Activated CD8-positive, alpha-beta memory T cell treated with anti-CD3 and anti-CD28 coated beads, Interleukin-2, amount 10 ng/mL, durations not matched to agents 7 days and 5 days (primary cell): ENCODE measurements at regions not wholly inside any gene's neighbourhood (a gene's known extent, or its start where the extent isn't known, plus 50 kb on each side); places are given as distances from the start of the nearest gene placed in this dataset.

ENCODE experiments used
- ATAC-seq: fragments of 150-1000 bp; cut with Tn5 transposase; one replicate; pipeline ENCODE4 v1.10.0; 2021; ENCODE audit warnings: moderate library complexity
- CTCF ChIA-PET: fragments of 350-600 bp; sonication (Branson Sonifier 250); formaldehyde crosslinking; loops from one replicate; lab custom pipeline; 2021; ENCODE audit warnings: antibody characterized with exemption; lab: Charles Lee
- DNase-seq: peaks from one replicate; pipeline ENCODE4 v3.0.0-alpha.2; 2020
- H3K27ac Mint-ChIP-seq: one replicate; pipeline ENCODE4 v1.8.0; 2021; ENCODE audit warnings: mild to moderate bottlenecking, mixed read lengths
- H3K27me3 Mint-ChIP-seq: one replicate; pipeline ENCODE4 v1.8.0; 2021; ENCODE audit warnings: mixed read lengths
- H3K36me3 Mint-ChIP-seq: one replicate; pipeline ENCODE4 v1.8.0; 2021; ENCODE audit warnings: mild to moderate bottlenecking, mixed read lengths
- H3K4me1 Mint-ChIP-seq: one replicate; pipeline ENCODE4 v1.8.0; 2021; ENCODE audit warnings: mixed read lengths
- H3K4me3 Mint-ChIP-seq: one replicate; pipeline ENCODE4 v1.8.0; 2021; ENCODE audit warnings: mild to moderate bottlenecking, moderate library complexity, mixed read lengths
- H3K9me3 Mint-ChIP-seq: one replicate; pipeline ENCODE4 v1.8.0; 2022; ENCODE audit warnings: low read depth, mixed read lengths

- Mint-ChIP-seq H3K27ac (no peak overlapping the region), H3K9me3 (no peaks in the 10 kb centered on the region), H3K4me3 (no peak overlapping the region), H3K36me3 (peaks cover 3% of the 10 kb centered on the region), H3K27me3 (peaks cover 4% of the 10 kb centered on the region), H3K4me1 (peaks cover 28% of the 10 kb centered on the region)
- DNase-seq: no peak
- CTCF ChIA-PET: no interaction called here
- ATAC-seq: no peak
Measured at GRCh38 chr21:31449921-31450535, 106.0 kb upstream of the TIAM1 start.

- DNase-seq (no peak), ATAC-seq (no peak)
- Mint-ChIP-seq H3K36me3 (peaks cover 3% of the 10 kb centered on the region), H3K27ac (no peak overlapping the region), H3K4me1 (peaks cover 43% of the 10 kb centered on the region), H3K9me3 (no peaks in the 10 kb centered on the region), H3K4me3 (no peak overlapping the region), H3K27me3 (peaks cover 4% of the 10 kb centered on the region)
- CTCF ChIA-PET: no interaction called here
Measured at GRCh38 chr21:31448496-31448895, 104.4 kb upstream of the TIAM1 start.

- peaks cover 4% of the 10 kb centered on the region for H3K27me3 Mint-ChIP-seq
- CTCF ChIA-PET: interaction anchor here (1.5 kb wide), 1 partner anchor 104 kb away, joined by 5 read pairs; the partner anchor contains the start of gene TIAM1
- DNase-seq (no peak), ATAC-seq (no peak)
- H3K36me3 Mint-ChIP-seq: peaks cover 3% of the 10 kb centered on the region
- peak overlapping the region; percentile 90 for H3K27ac Mint-ChIP-seq
- H3K4me1 Mint-ChIP-seq: peaks cover 45% of the 10 kb centered on the region
- no peaks in the 10 kb centered on the region for H3K9me3 Mint-ChIP-seq
- no peak overlapping the region for H3K4me3 Mint-ChIP-seq
Measured at GRCh38 chr21:31447505-31447904, 103.4 kb upstream of the TIAM1 start.

- CTCF ChIA-PET: interaction anchor here (0.9 to 1.7 kb wide), 5 partner anchors 28 to 103 kb away, joined by 3 to 7 read pairs (median 3); partner anchors contain the start of gene TIAM1
- peak overlapping the region; percentile 90 for H3K27ac Mint-ChIP-seq
- peak overlapping the region; percentile 38 for H3K4me3 Mint-ChIP-seq
- H3K9me3 Mint-ChIP-seq: peaks cover 2% of the 10 kb centered on the region
- peaks cover 45% of the 10 kb centered on the region for H3K4me1 Mint-ChIP-seq
- peaks cover 6% of the 10 kb centered on the region for H3K36me3 Mint-ChIP-seq
- H3K27me3 Mint-ChIP-seq: peaks cover 6% of the 10 kb centered on the region
- ATAC-seq: peak; percentile 95
- peak; percentile 81 for DNase-seq
Measured at GRCh38 chr21:31446226-31446855, 102.3 kb upstream of the TIAM1 start.

GRCh38 chr21:31445137-31445536, 101.1 kb upstream of the TIAM1 start:
- CTCF ChIA-PET: no interaction called here
- DNase-seq: no peak
- H3K4me3 Mint-ChIP-seq: no peak overlapping the region
- H3K4me1 Mint-ChIP-seq: peaks cover 45% of the 10 kb centered on the region
- H3K27me3 Mint-ChIP-seq: peaks cover 6% of the 10 kb centered on the region
- peaks cover 14% of the 10 kb centered on the region for H3K36me3 Mint-ChIP-seq
- no peak for ATAC-seq
- peak overlapping the region; percentile 77 for H3K27ac Mint-ChIP-seq
- H3K9me3 Mint-ChIP-seq: peaks cover 10% of the 10 kb centered on the region

GRCh38 chr21:31443736-31444521, 99.9 kb upstream of the TIAM1 start:
- CTCF ChIA-PET: no interaction called here
- ATAC-seq (no peak), DNase-seq (peak; percentile 45)
- Mint-ChIP-seq H3K4me1 (peaks cover 45% of the 10 kb centered on the region), H3K4me3 (no peak overlapping the region), H3K36me3 (peaks cover 14% of the 10 kb centered on the region), H3K27ac (no peak overlapping the region), H3K27me3 (peaks cover 6% of the 10 kb centered on the region), H3K9me3 (peaks cover 11% of the 10 kb centered on the region)

- H3K4me3 Mint-ChIP-seq: no peak overlapping the region
Measured at GRCh38 chr21:31442339-31442738, 98.3 kb upstream of the TIAM1 start.

GRCh38 chr21:31429506-31429905, 85.4 kb upstream of the TIAM1 start:
- no peak overlapping the region for H3K4me3 Mint-ChIP-seq
- peaks cover 11% of the 10 kb centered on the region for H3K4me1 Mint-ChIP-seq
- CTCF ChIA-PET: no interaction called here
- ATAC-seq: no peak
- DNase-seq: no peak
- H3K27me3 Mint-ChIP-seq: peaks cover 2% of the 10 kb centered on the region
- no peaks in the 10 kb centered on the region for H3K9me3 Mint-ChIP-seq
- no peaks in the 10 kb centered on the region for H3K36me3 Mint-ChIP-seq
- no peak overlapping the region for H3K27ac Mint-ChIP-seq

More at GRCh38 chr21:31442339-31442738, 98.3 kb upstream of the TIAM1 start:
- Mint-ChIP-seq H3K27ac (no peak overlapping the region), H3K36me3 (peaks cover 12% of the 10 kb centered on the region), H3K4me1 (peaks cover 38% of the 10 kb centered on the region), H3K9me3 (peaks cover 11% of the 10 kb centered on the region), H3K27me3 (peaks cover 4% of the 10 kb centered on the region)
- CTCF ChIA-PET: no interaction called here
- ATAC-seq: no peak
- no peak for DNase-seq

- Mint-ChIP-seq H3K4me1 (peaks cover 11% of the 10 kb centered on the region), H3K27ac (peak overlapping the region; percentile 55), H3K9me3 (no peaks in the 10 kb centered on the region), H3K4me3 (no peak overlapping the region), H3K27me3 (peaks cover 2% of the 10 kb centered on the region), H3K36me3 (no peaks in the 10 kb centered on the region)
- peak; percentile 51 for ATAC-seq
- no peak for DNase-seq
- CTCF ChIA-PET: no interaction called here
Measured at GRCh38 chr21:31426235-31426797, 82.3 kb upstream of the TIAM1 start.

GRCh38 chr21:31425138-31425537, 81.1 kb upstream of the TIAM1 start:
- peaks cover 2% of the 10 kb centered on the region for H3K27me3 Mint-ChIP-seq
- H3K9me3 Mint-ChIP-seq: no peaks in the 10 kb centered on the region
- no peak overlapping the region for H3K27ac Mint-ChIP-seq
- CTCF ChIA-PET: interaction anchor here (1.7 kb wide), 1 partner anchor 72 kb away, joined by 4 read pairs; no protein-coding TSS in a partner anchor
- no peak overlapping the region for H3K4me3 Mint-ChIP-seq
- DNase-seq: no peak
- H3K36me3 Mint-ChIP-seq: no peaks in the 10 kb centered on the region
- peaks cover 11% of the 10 kb centered on the region for H3K4me1 Mint-ChIP-seq
- ATAC-seq: no peak

GRCh38 chr21:31424058-31424457, 80.0 kb upstream of the TIAM1 start:
- ATAC-seq: no peak
- H3K27me3 Mint-ChIP-seq: no peaks in the 10 kb centered on the region

GRCh38 chr21:31420988-31421387, 76.9 kb upstream of the TIAM1 start:
- DNase-seq: no peak
- H3K36me3 Mint-ChIP-seq: peaks cover 1% of the 10 kb centered on the region
- CTCF ChIA-PET: no interaction called here
- no peak overlapping the region for H3K27ac Mint-ChIP-seq
- no peak for ATAC-seq
- H3K4me1 Mint-ChIP-seq: peaks cover 3% of the 10 kb centered on the region
- no peaks in the 10 kb centered on the region for H3K27me3 Mint-ChIP-seq
- no peak overlapping the region for H3K4me3 Mint-ChIP-seq
- peaks cover 7% of the 10 kb centered on the region for H3K9me3 Mint-ChIP-seq

More at GRCh38 chr21:31424058-31424457, 80.0 kb upstream of the TIAM1 start:
- peaks cover 11% of the 10 kb centered on the region for H3K4me1 Mint-ChIP-seq
- no peak overlapping the region for H3K4me3 Mint-ChIP-seq
- no peaks in the 10 kb centered on the region for H3K36me3 Mint-ChIP-seq
- no peaks in the 10 kb centered on the region for H3K9me3 Mint-ChIP-seq
- no peak overlapping the region for H3K27ac Mint-ChIP-seq
- CTCF ChIA-PET: interaction anchor here (1.7 kb wide), 1 partner anchor 71 kb away, joined by 4 read pairs; no protein-coding TSS in a partner anchor
- no peak for DNase-seq

- Mint-ChIP-seq H3K4me1 (no peaks in the 10 kb centered on the region), H3K36me3 (peaks cover 1% of the 10 kb centered on the region), H3K27me3 (no peaks in the 10 kb centered on the region), H3K4me3 (no peak overlapping the region), H3K9me3 (peaks cover 7% of the 10 kb centered on the region), H3K27ac (no peak overlapping the region)
- CTCF ChIA-PET: interaction anchor here (1.0 kb wide), 1 partner anchor 22 kb away, joined by 3 read pairs; no protein-coding TSS in a partner anchor
- DNase-seq (no peak), ATAC-seq (no peak)
Measured at GRCh38 chr21:31420354-31420753, 76.3 kb upstream of the TIAM1 start.
